ENCODE measurements at regions not wholly inside any gene's neighbourhood (a gene's known extent, or its start where the extent isn't known, plus 50 kb on each side); places are given as distances from the start of the nearest gene placed in this dataset.

DNA sequence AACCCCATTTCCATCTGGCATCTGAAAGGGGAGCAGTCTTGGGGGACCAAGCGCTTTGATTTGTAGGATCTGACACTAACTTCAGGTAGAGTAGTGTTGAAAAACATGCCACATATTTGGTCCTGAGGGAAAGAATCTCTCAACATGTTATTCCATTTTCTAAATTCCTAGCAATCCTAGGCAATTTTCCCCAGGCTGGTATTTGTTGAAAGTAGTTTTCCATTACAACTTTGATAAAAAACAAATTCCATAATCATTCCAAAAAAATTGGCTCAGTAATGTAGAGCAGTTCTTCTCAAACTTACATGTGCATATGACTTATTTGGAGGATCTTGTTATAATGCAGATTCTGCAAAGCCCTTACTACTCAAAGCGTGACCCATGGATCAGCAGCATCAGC lies 477.9 kb downstream of the ACTL7B start:
- intact Hi-C loops (cut with micrococcal nuclease) = no loop called here
- no peaks in the 10 kb centered on the region for H3K36me3 ChIP-seq (ENCODE audit: control insufficient read depth in 1 of 2, insufficient read depth in 2 of 2, low read length in 2 of 2)
- no peaks in the 10 kb centered on the region for H3K79me2 ChIP-seq (ENCODE audit: insufficient read depth, low read length)
- ATAC-seq (no peak), DNase-seq (ENCODE audit: low read depth, low spot score) (no peak)
- BruUV-seq (replicated peaks) = no TSS peak
- H3K4me1 ChIP-seq (ENCODE audit: control insufficient read depth in 1 of 2, insufficient read depth in 2 of 2, low read length in 2 of 2) = no peaks in the 10 kb centered on the region
- POLR2A ChIA-PET = no interaction called here
- H2AFZ ChIP-seq (ENCODE audit: low read depth, low read length, poor library complexity, severe bottlenecking) = no peak overlapping the region
- no peaks in the 10 kb centered on the region for H3K9me3 ChIP-seq (ENCODE audit: control insufficient read depth in 1 of 2, insufficient read depth in 1 of 2, low read depth in 1 of 2, low read length in 2 of 2)
- H3K27me3 ChIP-seq (ENCODE audit: insufficient read depth, low read length) = no peaks in the 10 kb centered on the region
- no peaks in the 10 kb centered on the region for H4K20me1 ChIP-seq (ENCODE audit: insufficient read depth)
- H3K27ac ChIP-seq (ENCODE audit: low read depth, low read length) = no peak overlapping the region
- CTCF ChIA-PET = no interaction called here
- H3K9me2 ChIP-seq (ENCODE audit: insufficient read depth) = no peaks in the 10 kb centered on the region
- TF ChIP-seq POLR2AphosphoS5 (IDR thresholded peaks at IDR 0.05; ENCODE audit: low read depth, low read length) (no peak), ELF1 (IDR thresholded peaks at IDR 0.05; ENCODE audit: borderline replicate concordance, low read depth) (no peak), ZFX (IDR thresholded peaks at IDR 0.05) (no peak), CTCF (IDR thresholded peaks at IDR 0.05 in 2 of 3, conservative IDR thresholded peaks at IDR 0.05 in 1 of 3; ENCODE audit: borderline replicate concordance in 1 of 3, insufficient read depth in 1 of 3, low read depth in 2 of 3, low read length in 2 of 3) (no peak), JUND (IDR thresholded peaks at IDR 0.05) (no peak), SRF (IDR thresholded peaks at IDR 0.05; ENCODE audit: low read depth) (no peak)
- no peak overlapping the region for H3K9ac ChIP-seq (ENCODE audit: low read length)
- H3K4me2 ChIP-seq (ENCODE audit: low read length) = no peak overlapping the region
- H3K4me3 ChIP-seq (replicated peaks in 1 of 2; ENCODE audit: low read depth in 1 of 2, low read length in 2 of 2) = no peak overlapping the region
- RAD21 ChIA-PET (ENCODE audit: low non-redundant PET in 1 of 2, low total read pairs in 2 of 2, uncharacterized antibody in 2 of 2, unreplicated experiment in 2 of 2) = no interaction called here

DNA sequence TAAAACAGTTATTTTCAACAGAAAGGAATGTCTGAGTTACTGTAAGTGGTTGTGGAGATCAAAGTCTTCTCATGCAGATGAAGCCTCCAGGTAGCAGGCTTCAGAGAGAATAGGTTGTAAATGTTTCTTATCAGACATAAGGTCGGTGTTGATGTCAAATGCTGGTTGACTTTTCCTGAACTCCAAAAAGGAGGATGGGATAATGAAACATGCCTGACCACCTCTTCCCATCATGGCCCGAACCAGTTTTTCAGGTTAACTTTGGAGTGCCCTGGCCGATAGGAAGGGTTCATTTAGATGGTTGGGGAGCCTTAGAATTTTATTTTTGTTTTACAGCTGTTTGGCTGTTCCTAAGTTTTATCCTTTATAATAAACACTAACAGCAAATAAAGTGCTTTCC lies 478.4 kb downstream of the ACTL7B start:
- ChIA-PET CTCF (no interaction called here), RAD21 (ENCODE audit: low non-redundant PET in 1 of 2, low total read pairs in 2 of 2, uncharacterized antibody in 2 of 2, unreplicated experiment in 2 of 2) (no interaction called here), POLR2A (no interaction called here)
- ATAC-seq = no peak
- intact Hi-C loops (cut with micrococcal nuclease) = no loop called here
- no peak overlapping the region for H3K27ac ChIP-seq (ENCODE audit: low read depth, low read length)
- no peak overlapping the region for H2AFZ ChIP-seq (ENCODE audit: low read depth, low read length, poor library complexity, severe bottlenecking)
- H3K36me3 ChIP-seq (ENCODE audit: control insufficient read depth in 1 of 2, insufficient read depth in 2 of 2, low read length in 2 of 2) = no peaks in the 10 kb centered on the region
- H4K20me1 ChIP-seq (ENCODE audit: insufficient read depth) = no peaks in the 10 kb centered on the region
- H3K4me3 ChIP-seq (replicated peaks in 1 of 2; ENCODE audit: low read depth in 1 of 2, low read length in 2 of 2) = no peak overlapping the region
- H3K9ac ChIP-seq (ENCODE audit: low read length) = no peak overlapping the region
- no peaks in the 10 kb centered on the region for H3K9me2 ChIP-seq (ENCODE audit: insufficient read depth)
- H3K4me2 ChIP-seq (ENCODE audit: low read length) = no peak overlapping the region
- no peaks in the 10 kb centered on the region for H3K4me1 ChIP-seq (ENCODE audit: control insufficient read depth in 1 of 2, insufficient read depth in 2 of 2, low read length in 2 of 2)
- no peaks in the 10 kb centered on the region for H3K27me3 ChIP-seq (ENCODE audit: insufficient read depth, low read length)
- DNase-seq (ENCODE audit: low read depth, low spot score) = no peak
- no peaks in the 10 kb centered on the region for H3K79me2 ChIP-seq (ENCODE audit: insufficient read depth, low read length)
- BruUV-seq (replicated peaks) = no TSS peak
- no peaks in the 10 kb centered on the region for H3K9me3 ChIP-seq (ENCODE audit: control insufficient read depth in 1 of 2, insufficient read depth in 1 of 2, low read depth in 1 of 2, low read length in 2 of 2)
- TF ChIP-seq EZH2 (IDR thresholded peaks at IDR 0.05) = no peak
- TF ChIP-seq ZNF274 (IDR thresholded peaks at IDR 0.05; ENCODE audit: low read depth, low read length) = no peak
- TF ChIP-seq SP1 (IDR thresholded peaks at IDR 0.05; ENCODE audit: low read depth) = no peak
- no peak for TF ChIP-seq SRF (IDR thresholded peaks at IDR 0.05; ENCODE audit: low read depth)
- TF ChIP-seq YY1 (IDR thresholded peaks at IDR 0.05; ENCODE audit: extremely low read depth, insufficient replicate concordance, low read depth, low read length) = no peak
- no peak for TF ChIP-seq EZH2phosphoT487 (IDR thresholded peaks at IDR 0.05; ENCODE audit: borderline replicate concordance)
- no peak for TF ChIP-seq TCF7L2 (IDR thresholded peaks at IDR 0.05; ENCODE audit: borderline replicate concordance, extremely low read depth, insufficient read depth, insufficient read length)
- TF ChIP-seq ELF1 (IDR thresholded peaks at IDR 0.05; ENCODE audit: borderline replicate concordance, low read depth) = no peak
- no peak for TF ChIP-seq FOSL1 (IDR thresholded peaks at IDR 0.05; ENCODE audit: low read depth)
- TF ChIP-seq CEBPB (IDR thresholded peaks at IDR 0.05; ENCODE audit: low read depth) = no peak
- TF ChIP-seq, protein P1, sequence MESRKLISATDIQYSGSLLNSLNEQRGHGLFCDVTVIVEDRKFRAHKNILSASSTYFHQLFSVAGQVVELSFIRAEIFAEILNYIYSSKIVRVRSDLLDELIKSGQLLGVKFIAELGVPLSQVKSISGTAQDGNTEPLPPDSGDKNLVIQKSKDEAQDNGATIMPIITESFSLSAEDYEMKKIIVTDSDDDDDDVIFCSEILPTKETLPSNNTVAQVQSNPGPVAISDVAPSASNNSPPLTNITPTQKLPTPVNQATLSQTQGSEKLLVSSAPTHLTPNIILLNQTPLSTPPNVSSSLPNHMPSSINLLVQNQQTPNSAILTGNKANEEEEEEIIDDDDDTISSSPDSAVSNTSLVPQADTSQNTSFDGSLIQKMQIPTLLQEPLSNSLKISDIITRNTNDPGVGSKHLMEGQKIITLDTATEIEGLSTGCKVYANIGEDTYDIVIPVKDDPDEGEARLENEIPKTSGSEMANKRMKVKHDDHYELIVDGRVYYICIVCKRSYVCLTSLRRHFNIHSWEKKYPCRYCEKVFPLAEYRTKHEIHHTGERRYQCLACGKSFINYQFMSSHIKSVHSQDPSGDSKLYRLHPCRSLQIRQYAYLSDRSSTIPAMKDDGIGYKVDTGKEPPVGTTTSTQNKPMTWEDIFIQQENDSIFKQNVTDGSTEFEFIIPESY (IDR thresholded peaks at IDR 0.05; ENCODE audit: extremely low read depth, insufficient replicate concordance, low read length) = no peak
- no peak for TF ChIP-seq JUND (IDR thresholded peaks at IDR 0.05)
- TF ChIP-seq RAD21 (IDR thresholded peaks at IDR 0.05; ENCODE audit: low read depth) = no peak
- TF ChIP-seq EGR1 (IDR thresholded peaks at IDR 0.05; ENCODE audit: low read depth) = no peak
- no peak for TF ChIP-seq CBX3 (IDR thresholded peaks at IDR 0.05; ENCODE audit: low read depth)
- TF ChIP-seq POLR2AphosphoS5 (IDR thresholded peaks at IDR 0.05; ENCODE audit: low read depth, low read length) = no peak
- TF ChIP-seq, protein P2, sequence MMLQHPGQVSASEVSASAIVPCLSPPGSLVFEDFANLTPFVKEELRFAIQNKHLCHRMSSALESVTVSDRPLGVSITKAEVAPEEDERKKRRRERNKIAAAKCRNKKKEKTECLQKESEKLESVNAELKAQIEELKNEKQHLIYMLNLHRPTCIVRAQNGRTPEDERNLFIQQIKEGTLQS (IDR thresholded peaks at IDR 0.05) = no peak

All from HCT116 (cell line).